NB4 (cell line): ENCODE measurements at regions not wholly inside any gene's neighbourhood (a gene's known extent, or its start where the extent isn't known, plus 50 kb on each side); places are given as distances from the start of the nearest gene placed in this dataset.
A peak's percentile ranks its signal among the peaks of the same experiment; 100 is the strongest.

Experiments used
- DNase-seq: peaks from one replicate; pipeline ENCODE4 v3.0.0; 2010; ENCODE audit warnings: low read depth
- H3K4me3 ChIP-seq: one replicate; pipeline ENCODE4 v1.5.1; 2011; ENCODE audit warnings: mild to moderate bottlenecking, low read depth, low read length, moderate library complexity
- MYC ChIP-seq: IDR thresholded peaks from 2 replicates; pipeline ENCODE4 v1.6.1; 2011; ENCODE audit warnings: low read depth, low read length
- POLR2A ChIP-seq: IDR thresholded peaks from 2 replicates; pipeline ENCODE4 v1.6.1; 2011; ENCODE audit warnings: mild to moderate bottlenecking; ENCODE audit not compliant: insufficient read length; ENCODE audit errors: extremely low read depth
- TF ChIP-seq, protein P1 (sequence below): IDR thresholded peaks from 2 replicates; pipeline ENCODE4 v1.6.1; 2011; ENCODE audit warnings: low read depth, low read length
- TF ChIP-seq, protein P2 (sequence below): IDR thresholded peaks from one replicate; pipeline ENCODE4 v1.5.1; 2012; ENCODE audit warnings: low read depth, low read length

- TF ChIP-seq POLR2A (no peak), MYC (no peak)
- TF ChIP-seq, protein P1, sequence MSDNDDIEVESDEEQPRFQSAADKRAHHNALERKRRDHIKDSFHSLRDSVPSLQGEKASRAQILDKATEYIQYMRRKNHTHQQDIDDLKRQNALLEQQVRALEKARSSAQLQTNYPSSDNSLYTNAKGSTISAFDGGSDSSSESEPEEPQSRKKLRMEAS, result no peak
- TF ChIP-seq, protein P2, sequence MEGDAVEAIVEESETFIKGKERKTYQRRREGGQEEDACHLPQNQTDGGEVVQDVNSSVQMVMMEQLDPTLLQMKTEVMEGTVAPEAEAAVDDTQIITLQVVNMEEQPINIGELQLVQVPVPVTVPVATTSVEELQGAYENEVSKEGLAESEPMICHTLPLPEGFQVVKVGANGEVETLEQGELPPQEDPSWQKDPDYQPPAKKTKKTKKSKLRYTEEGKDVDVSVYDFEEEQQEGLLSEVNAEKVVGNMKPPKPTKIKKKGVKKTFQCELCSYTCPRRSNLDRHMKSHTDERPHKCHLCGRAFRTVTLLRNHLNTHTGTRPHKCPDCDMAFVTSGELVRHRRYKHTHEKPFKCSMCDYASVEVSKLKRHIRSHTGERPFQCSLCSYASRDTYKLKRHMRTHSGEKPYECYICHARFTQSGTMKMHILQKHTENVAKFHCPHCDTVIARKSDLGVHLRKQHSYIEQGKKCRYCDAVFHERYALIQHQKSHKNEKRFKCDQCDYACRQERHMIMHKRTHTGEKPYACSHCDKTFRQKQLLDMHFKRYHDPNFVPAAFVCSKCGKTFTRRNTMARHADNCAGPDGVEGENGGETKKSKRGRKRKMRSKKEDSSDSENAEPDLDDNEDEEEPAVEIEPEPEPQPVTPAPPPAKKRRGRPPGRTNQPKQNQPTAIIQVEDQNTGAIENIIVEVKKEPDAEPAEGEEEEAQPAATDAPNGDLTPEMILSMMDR, result no peak
- no peak overlapping the region for H3K4me3 ChIP-seq
- peak; percentile 9 for DNase-seq
These were observed 1389.7 kb downstream of the DSC3 start for GRCh38 chr18:29652797-29653196.

GRCh38 chr18:29651122-29651680, 1391.3 kb downstream of the DSC3 start:
- TF ChIP-seq POLR2A (no peak), MYC (no peak)
- TF ChIP-seq, protein P1, result no peak
- TF ChIP-seq, protein P2, result no peak
- DNase-seq, result no peak

GRCh38 chr18:29648891-29649290, 1393.7 kb downstream of the DSC3 start:
- TF ChIP-seq, protein P1, result no peak
- TF ChIP-seq, protein P2, result no peak
- TF ChIP-seq MYC (no peak), POLR2A (no peak)

More at GRCh38 chr18:29651122-29651680, 1391.3 kb downstream of the DSC3 start:
- no peak overlapping the region for H3K4me3 ChIP-seq

GRCh38 chr18:29647700-29648099, 1394.8 kb downstream of the DSC3 start:
- no peak overlapping the region for H3K4me3 ChIP-seq
- no peak for DNase-seq
- TF ChIP-seq, protein P1, result no peak

More at GRCh38 chr18:29648891-29649290, 1393.7 kb downstream of the DSC3 start:
- no peak for DNase-seq
- no peak overlapping the region for H3K4me3 ChIP-seq

DNA sequence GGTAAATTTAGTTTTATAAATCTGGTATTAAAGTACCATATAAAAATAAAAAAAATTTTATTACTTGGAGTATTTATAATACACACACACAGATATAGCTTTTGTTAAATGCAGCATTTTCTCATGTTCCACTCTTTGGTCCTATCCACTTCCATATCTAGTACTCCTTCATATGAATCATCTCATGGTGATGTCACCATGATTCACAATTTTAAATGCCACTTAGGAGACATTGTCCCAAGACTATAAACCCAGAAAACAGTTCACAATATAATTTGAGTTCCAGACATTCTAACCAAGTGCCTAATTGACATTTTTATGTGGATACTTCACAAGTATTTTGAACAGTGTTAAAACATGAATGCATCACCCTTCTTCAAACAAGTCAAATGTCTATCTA, 1398.3 kb downstream of the DSC3 start:
- H3K4me3 ChIP-seq, result no peak overlapping the region
- DNase-seq, result no peak
- TF ChIP-seq, protein P2, result no peak
- TF ChIP-seq MYC (no peak), POLR2A (no peak)
- TF ChIP-seq, protein P1, result no peak

DNA sequence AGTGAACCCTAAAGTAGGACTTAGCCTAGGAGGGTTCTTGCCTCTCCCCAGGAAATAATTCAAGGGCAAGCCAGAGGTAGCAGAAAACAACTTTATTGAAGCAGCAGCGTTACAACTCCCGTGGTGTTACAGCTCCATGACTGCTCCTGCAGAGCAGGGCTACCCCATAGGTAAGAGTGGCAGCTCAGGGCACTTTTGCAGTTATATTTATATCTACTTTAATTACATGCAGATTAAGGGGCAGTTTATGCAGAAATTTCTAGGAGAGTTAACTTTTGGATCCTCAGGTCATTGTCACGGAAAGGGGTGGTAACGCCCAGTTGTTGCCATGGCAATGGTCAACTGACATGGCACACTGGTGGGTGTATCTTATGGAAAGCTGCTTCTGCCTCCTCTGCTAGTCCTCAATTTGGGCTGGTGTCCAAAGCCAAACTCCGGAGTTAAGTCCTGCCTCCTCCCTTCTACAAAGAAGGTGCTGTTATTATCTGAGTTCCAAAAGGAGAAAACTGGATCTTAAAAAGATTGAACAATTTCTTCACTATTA, 1413.0 kb downstream of the DSC3 start:
- DNase-seq, result no peak
- TF ChIP-seq, protein P1, result no peak
- TF ChIP-seq, protein P2, result no peak
- TF ChIP-seq MYC (no peak), POLR2A (no peak)
- H3K4me3 ChIP-seq, result no peak overlapping the region
